CD8-positive, alpha-beta memory T cell (primary cell): ENCODE measurements at regions not wholly inside any gene's neighbourhood (a gene's known extent, or its start where the extent isn't known, plus 50 kb on each side); places are given as distances from the start of the nearest gene placed in this dataset.

ENCODE experiments used
- CTCF ChIA-PET: fragments of 350-600 bp; sonication (Branson Sonifier 250); formaldehyde crosslinking; loops from one replicate; lab custom pipeline; 2021; ENCODE audit warnings: antibody characterized with exemption; lab: Charles Lee
- POLR2A ChIA-PET: fragments of 350-600 bp; sonication (Branson Sonifier 250); formaldehyde crosslinking; loops from one replicate; lab custom pipeline; 2021; ENCODE audit warnings: antibody characterized with exemption; lab: Charles Lee
- DNase-seq, 5 donors: peaks; one replicate each; pipeline versions ENCODE4 v3.0.0 to v3.0.0-alpha.2; 2020 to 2022; ENCODE audit warnings: mixed read lengths in 1 of 5
- H3K27ac ChIP-seq: one replicate; pipeline ENCODE4 v1.7.0; 2013; ENCODE audit warnings: low read depth, mild to moderate bottlenecking, low read length, moderate library complexity
- H3K27me3 ChIP-seq: 2 replicates; pipeline ENCODE4 v1.7.0; 2013; ENCODE audit warnings: low read length, mild to moderate bottlenecking; ENCODE audit not compliant: insufficient read depth, poor library complexity, severe bottlenecking
- H3K36me3 ChIP-seq: 2 replicates; pipeline ENCODE4 v1.7.0; 2013; ENCODE audit warnings: mild to moderate bottlenecking, low read length, moderate library complexity; ENCODE audit not compliant: insufficient read depth
- H3K4me1 ChIP-seq: 2 replicates; pipeline ENCODE4 v1.7.0; 2013; ENCODE audit warnings: mild to moderate bottlenecking, low read length, moderate library complexity; ENCODE audit not compliant: insufficient read depth
- H3K4me3 ChIP-seq: 2 replicates; pipeline ENCODE4 v1.7.0; 2013; ENCODE audit warnings: mild to moderate bottlenecking, low read length
- H3K9me3 ChIP-seq: 2 replicates; pipeline ENCODE4 v1.7.0; 2013; ENCODE audit warnings: mild to moderate bottlenecking, low read length
- H3K27ac Mint-ChIP-seq, 8 donors: one replicate each; pipeline ENCODE4 v1.8.0; 2020 to 2021; ENCODE audit warnings: mixed read lengths in 8 of 8, mild to moderate bottlenecking in 6 of 8, inconsistent platforms in 3 of 8, moderate library complexity in 3 of 8
- H3K27me3 Mint-ChIP-seq, 2 donors: one replicate each; pipeline ENCODE4 v1.8.0; 2020 to 2021; ENCODE audit warnings: mixed read lengths in 2 of 2, mild to moderate bottlenecking in 1 of 2, moderate library complexity in 1 of 2
- H3K36me3 Mint-ChIP-seq, 3 donors: one replicate each; pipeline ENCODE4 v1.8.0; 2020 to 2021; ENCODE audit warnings: mixed read lengths in 3 of 3, inconsistent platforms in 1 of 3, mild to moderate bottlenecking in 1 of 3
- H3K4me1 Mint-ChIP-seq, 3 donors: one replicate each; pipeline ENCODE4 v1.8.0; 2020 to 2021; ENCODE audit warnings: mixed read lengths in 3 of 3, inconsistent platforms in 1 of 3, mild to moderate bottlenecking in 1 of 3
- H3K4me3 Mint-ChIP-seq, 7 donors: one replicate each; pipeline ENCODE4 v1.8.0; 2020 to 2021; ENCODE audit warnings: mixed read lengths in 7 of 7, mild to moderate bottlenecking in 6 of 7, moderate library complexity in 4 of 7, inconsistent platforms in 2 of 7
- H3K9me3 Mint-ChIP-seq, 5 donors: one replicate each; pipeline ENCODE4 v1.8.0; 2020 to 2022; ENCODE audit warnings: mixed read lengths in 5 of 5, mild to moderate bottlenecking in 3 of 5, moderate library complexity in 2 of 5, inconsistent platforms in 1 of 5

DNA sequence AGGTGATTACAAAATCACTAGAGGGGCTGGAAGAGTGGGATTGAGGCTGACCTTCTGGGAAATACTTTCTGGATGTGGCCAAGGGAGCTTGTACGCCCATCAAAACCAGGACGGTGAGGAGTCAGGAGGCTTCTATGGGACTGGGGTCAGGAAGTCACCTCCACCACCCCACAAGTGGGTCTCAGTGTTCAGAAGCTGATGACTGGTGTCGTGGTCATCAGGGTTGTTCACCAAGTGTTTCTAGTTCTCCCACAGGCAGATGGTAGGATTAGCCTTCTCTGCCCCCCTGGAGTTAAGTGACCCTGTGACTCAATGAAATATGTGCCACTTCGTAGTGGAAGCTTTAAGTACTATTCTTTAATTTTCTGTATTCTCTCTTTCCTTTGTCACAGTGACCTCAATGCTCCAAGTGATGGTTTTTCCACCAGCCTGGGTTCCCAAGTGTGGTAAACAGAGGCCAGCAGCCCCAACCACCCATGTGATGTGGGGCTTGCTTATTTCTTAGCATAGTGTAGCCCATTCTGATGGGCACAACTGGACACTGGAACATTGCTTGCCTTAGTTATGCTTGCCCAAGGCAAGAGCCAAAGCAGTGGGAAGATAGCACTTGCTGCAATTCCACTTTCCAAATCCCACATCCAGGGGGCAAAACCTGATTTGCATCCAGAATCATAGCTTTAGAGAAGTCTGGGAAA, 258.8 kb downstream of the CYP26B1 start:
- no peaks in the 10 kb centered on the region for H3K4me1 Mint-ChIP-seq
- Histone ChIP-seq H3K9me3 (no peaks in the 10 kb centered on the region), H3K36me3 (no peaks in the 10 kb centered on the region), H3K27me3 (no peaks in the 10 kb centered on the region), H3K4me1 (no peaks in the 10 kb centered on the region), H3K27ac (no peak overlapping the region), H3K4me3 (no peak overlapping the region)
- H3K9me3 Mint-ChIP-seq = peaks cover 0 to 5% (median 1%) of the 10 kb centered on the region in 5 donors
- POLR2A ChIA-PET = no interaction called here
- H3K27ac Mint-ChIP-seq = peak overlapping the region in 1 of 8 donors; percentile 28
- CTCF ChIA-PET = no interaction called here
- DNase-seq = no peak
- H3K4me3 Mint-ChIP-seq = no peak overlapping the region
- peaks cover 0 to 7% of the 10 kb centered on the region in 2 donors for H3K27me3 Mint-ChIP-seq
- no peaks in the 10 kb centered on the region for H3K36me3 Mint-ChIP-seq

DNA sequence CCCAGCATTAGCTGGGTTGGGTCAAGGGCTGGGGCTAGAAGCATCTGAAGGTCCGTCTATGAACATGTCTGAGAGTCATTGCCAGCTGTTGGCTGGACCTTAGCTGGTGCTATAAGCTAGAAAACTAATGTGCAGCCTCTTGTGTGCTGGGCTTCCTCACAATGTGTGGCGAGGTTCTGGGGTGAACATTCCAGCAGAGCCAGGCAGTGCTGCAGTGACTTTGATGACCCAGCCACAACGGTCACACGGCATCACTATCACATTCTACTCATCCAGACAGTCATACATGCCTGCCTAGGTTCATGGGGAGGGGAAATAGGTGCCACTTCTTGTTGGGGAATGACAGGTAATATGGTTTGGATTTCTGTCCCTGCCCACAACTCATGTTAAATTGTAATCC, 260.5 kb downstream of the CYP26B1 start:
- no peak overlapping the region for H3K4me3 ChIP-seq
- H3K9me3 ChIP-seq = no peaks in the 10 kb centered on the region
- H3K36me3 ChIP-seq = no peaks in the 10 kb centered on the region
- no peaks in the 10 kb centered on the region for H3K4me1 ChIP-seq
- H3K9me3 Mint-ChIP-seq = peaks cover 0 to 5% (median 1%) of the 10 kb centered on the region in 5 donors
- H3K27ac Mint-ChIP-seq = no peak overlapping the region
- DNase-seq = no peak
- CTCF ChIA-PET = no interaction called here
- no peaks in the 10 kb centered on the region for H3K4me1 Mint-ChIP-seq
- H3K36me3 Mint-ChIP-seq = no peaks in the 10 kb centered on the region
- H3K27me3 ChIP-seq = no peaks in the 10 kb centered on the region
- no peak overlapping the region for H3K4me3 Mint-ChIP-seq
- H3K27ac ChIP-seq = no peak overlapping the region
- peaks cover 0 to 8% of the 10 kb centered on the region in 2 donors for H3K27me3 Mint-ChIP-seq
- POLR2A ChIA-PET = no interaction called here

DNA sequence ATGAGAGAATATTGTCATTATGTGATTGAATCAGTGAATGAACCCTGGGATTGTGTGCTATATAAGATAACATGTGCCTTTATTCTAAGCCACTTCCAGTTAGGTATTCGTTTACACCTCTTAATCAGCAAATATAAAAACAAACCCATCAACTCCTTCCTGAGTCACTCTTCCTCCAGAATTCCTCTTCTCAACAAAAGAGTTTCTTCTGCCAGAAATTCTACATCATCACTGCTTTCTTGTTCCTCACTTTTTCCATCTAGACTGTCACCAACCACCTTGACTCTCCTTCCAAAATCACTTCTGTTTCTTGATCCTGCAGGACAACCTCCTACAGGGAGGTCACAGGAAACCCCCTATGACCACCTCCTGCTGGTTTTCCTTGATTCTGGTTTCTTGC, 261.4 kb downstream of the CYP26B1 start:
- peaks cover 0 to 5% (median 1%) of the 10 kb centered on the region in 5 donors for H3K9me3 Mint-ChIP-seq
- H3K27ac Mint-ChIP-seq = no peak overlapping the region
- Histone ChIP-seq H3K27ac (no peak overlapping the region), H3K4me1 (no peaks in the 10 kb centered on the region), H3K36me3 (no peaks in the 10 kb centered on the region), H3K27me3 (no peaks in the 10 kb centered on the region), H3K4me3 (no peak overlapping the region), H3K9me3 (no peaks in the 10 kb centered on the region)
- ChIA-PET CTCF (no interaction called here), POLR2A (no interaction called here)
- H3K36me3 Mint-ChIP-seq = no peaks in the 10 kb centered on the region
- no peak for DNase-seq
- no peaks in the 10 kb centered on the region for H3K4me1 Mint-ChIP-seq
- peaks cover 0 to 8% of the 10 kb centered on the region in 2 donors for H3K27me3 Mint-ChIP-seq
- H3K4me3 Mint-ChIP-seq = no peak overlapping the region

DNA sequence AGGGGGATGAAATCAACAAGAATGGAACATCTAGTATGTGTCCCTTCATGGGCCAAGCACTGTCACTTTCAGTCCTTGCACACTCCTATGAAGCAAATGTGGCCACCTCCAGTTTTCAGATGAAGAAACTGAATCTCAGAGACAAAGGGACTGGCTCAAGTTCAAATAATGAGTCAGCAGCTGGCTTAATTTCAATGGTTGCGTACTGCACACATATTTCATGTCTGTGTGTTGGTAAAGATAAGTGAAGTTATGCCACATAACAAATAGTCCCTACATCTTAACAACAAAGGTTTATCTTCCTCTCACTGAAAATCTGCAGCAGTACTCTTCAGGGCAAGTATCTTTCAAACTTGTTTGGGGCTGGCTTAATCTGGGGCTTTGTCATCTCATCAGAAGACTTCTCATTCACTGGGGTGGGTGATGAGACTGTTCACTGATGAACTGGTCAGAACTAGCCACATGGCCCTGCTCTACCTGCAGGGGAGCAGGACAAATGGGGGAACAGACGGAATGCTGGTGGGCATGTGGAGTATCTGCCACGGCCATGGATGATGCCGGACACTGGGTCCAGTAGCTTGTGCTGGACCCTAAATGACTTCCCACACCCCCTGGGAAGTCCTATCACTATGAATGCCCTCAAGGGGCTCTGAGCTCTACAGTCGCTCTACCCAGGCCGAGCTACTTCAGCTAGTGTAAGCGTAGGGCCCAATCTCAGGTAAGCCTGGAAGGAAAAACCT, 263.2 kb downstream of the CYP26B1 start:
- peaks cover 0 to 5% (median under 1%) of the 10 kb centered on the region in 5 donors for H3K9me3 Mint-ChIP-seq
- Histone ChIP-seq H3K4me3 (no peak overlapping the region), H3K9me3 (no peaks in the 10 kb centered on the region), H3K27me3 (no peaks in the 10 kb centered on the region), H3K27ac (no peak overlapping the region), H3K4me1 (no peaks in the 10 kb centered on the region), H3K36me3 (no peaks in the 10 kb centered on the region)
- peaks cover 0 to 10% of the 10 kb centered on the region in 2 donors for H3K27me3 Mint-ChIP-seq
- CTCF ChIA-PET = interaction anchor here (1.1 kb wide), 1 partner anchor 10 kb away, joined by 4 read pairs; no protein-coding TSS in a partner anchor
- H3K4me3 Mint-ChIP-seq = no peak overlapping the region
- no peaks in the 10 kb centered on the region for H3K4me1 Mint-ChIP-seq
- DNase-seq = no peak
- no peak overlapping the region for H3K27ac Mint-ChIP-seq
- POLR2A ChIA-PET = no interaction called here
- no peaks in the 10 kb centered on the region for H3K36me3 Mint-ChIP-seq

DNA sequence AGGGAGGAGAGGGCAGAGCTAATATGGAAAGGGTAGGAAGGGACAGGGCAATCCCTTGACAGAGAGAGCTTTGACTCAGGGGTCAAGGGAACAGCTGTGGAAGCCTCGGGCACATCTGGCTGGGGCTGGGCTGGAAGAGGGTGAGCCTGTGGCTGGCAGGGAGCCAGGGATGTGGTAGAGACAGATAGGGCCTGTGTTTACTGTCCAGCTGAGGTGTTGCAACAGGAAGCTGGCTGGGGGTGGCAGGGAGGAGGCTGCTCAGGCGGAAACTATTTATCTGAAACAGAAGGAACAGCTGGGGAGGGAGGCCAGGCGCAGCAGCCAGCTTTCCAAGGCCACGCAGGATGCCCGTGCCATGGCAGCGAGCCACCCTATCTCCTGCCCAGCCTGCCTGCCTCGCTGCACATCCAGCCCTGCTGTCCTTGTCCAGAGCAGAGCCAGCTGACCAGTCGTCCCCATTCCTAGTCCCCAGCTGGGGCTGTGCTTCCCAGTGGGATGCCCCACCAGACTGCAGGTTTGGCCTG, 264.7 kb downstream of the CYP26B1 start:
- POLR2A ChIA-PET = no interaction called here
- H3K27ac ChIP-seq = no peak overlapping the region
- CTCF ChIA-PET = no interaction called here
- Mint-ChIP-seq H3K9me3 (peaks cover 0 to 4% (median 0%) of the 10 kb centered on the region in 5 donors), H3K4me1 (no peaks in the 10 kb centered on the region), H3K4me3 (no peak overlapping the region), H3K27me3 (peaks cover 0 to 10% of the 10 kb centered on the region in 2 donors), H3K27ac (peak overlapping the region in 1 of 8 donors; percentile 79), H3K36me3 (no peaks in the 10 kb centered on the region)
- no peak overlapping the region for H3K4me3 ChIP-seq
- H3K4me1 ChIP-seq = no peaks in the 10 kb centered on the region
- H3K27me3 ChIP-seq = no peaks in the 10 kb centered on the region
- no peaks in the 10 kb centered on the region for H3K36me3 ChIP-seq
- DNase-seq = no peak
- no peaks in the 10 kb centered on the region for H3K9me3 ChIP-seq

DNA sequence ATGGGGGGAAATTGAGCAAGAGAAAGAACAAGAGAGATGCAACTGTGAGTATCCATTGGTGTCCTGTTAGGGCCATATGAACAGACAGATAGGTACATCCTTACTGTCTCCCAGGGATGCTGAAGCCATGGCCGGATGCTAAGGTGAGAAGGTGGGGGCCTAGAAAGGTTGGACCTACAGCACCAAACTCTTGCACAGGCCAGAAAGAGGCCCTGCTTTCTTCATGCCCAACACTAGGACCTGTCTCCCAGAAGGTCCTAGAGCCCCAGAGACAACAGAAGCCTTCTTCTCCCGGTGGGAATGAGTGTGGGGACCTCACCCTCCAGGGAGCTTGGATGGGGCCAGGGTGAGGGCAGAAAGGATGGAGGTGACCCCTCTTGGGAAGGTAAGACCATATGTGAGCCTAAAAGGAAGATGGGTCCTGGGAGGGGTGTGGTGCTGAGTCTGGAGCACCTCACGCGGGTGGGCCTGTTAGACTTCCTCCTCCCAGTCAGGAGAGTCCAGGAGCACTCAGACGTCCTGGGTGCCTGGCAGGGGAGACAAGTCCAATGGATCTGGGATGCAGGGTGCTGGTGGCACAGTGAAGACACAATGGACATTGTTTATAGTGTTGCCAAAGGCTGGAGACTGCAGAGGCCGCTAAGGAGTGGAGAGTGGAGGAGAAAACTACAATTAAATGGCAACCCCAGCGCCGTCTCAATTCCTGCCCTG, 265.3 kb downstream of the CYP26B1 start:
- Histone ChIP-seq H3K27ac (no peak overlapping the region), H3K4me1 (no peaks in the 10 kb centered on the region), H3K4me3 (no peak overlapping the region), H3K36me3 (no peaks in the 10 kb centered on the region), H3K27me3 (no peaks in the 10 kb centered on the region), H3K9me3 (no peaks in the 10 kb centered on the region)
- CTCF ChIA-PET = no interaction called here
- peaks cover 0 to 8% of the 10 kb centered on the region in 2 donors for H3K27me3 Mint-ChIP-seq
- H3K9me3 Mint-ChIP-seq = peaks cover 0 to 4% (median 0%) of the 10 kb centered on the region in 5 donors
- H3K27ac Mint-ChIP-seq = peak overlapping the region in 1 of 8 donors; percentile 79
- no peaks in the 10 kb centered on the region for H3K36me3 Mint-ChIP-seq
- H3K4me1 Mint-ChIP-seq = no peaks in the 10 kb centered on the region
- DNase-seq = no peak
- H3K4me3 Mint-ChIP-seq = no peak overlapping the region
- POLR2A ChIA-PET = no interaction called here

DNA sequence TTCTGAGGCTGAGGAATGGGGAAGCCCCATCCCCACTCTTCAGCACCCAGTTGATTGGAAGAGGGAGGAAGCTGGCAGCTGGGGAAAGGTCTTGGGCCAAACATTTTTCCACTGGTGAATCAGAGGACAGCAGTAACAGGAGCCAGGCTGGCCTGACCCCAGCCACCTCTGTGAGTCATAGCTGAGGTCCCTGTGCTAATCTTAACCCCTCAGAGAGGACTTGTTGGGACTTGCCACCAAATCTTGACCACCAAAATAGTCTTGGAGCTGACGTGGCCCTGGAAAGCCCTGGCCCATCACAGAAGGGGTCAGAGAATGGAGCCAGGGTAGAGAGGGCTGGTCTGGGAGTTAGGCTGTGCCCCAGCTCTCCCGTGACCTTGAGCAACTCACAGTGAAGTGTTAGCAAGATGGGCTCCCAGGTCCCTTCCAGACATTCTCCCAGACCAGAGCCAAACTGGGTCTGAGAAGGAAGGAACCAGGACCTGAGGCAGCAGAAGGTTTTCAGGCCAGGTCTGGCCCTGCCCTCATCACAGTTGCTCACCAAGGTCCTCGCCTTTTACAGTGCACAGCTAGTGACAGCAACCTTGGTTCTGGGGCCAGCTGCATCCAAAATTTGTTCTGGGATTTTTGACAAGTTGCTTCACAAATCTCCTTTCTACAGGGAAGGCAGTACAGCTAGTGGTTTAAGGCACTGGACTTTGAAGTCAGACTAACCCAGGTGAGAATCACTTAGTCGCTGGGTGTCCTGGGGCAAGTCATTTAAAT, 266.6 kb downstream of the CYP26B1 start:
- Mint-ChIP-seq H3K4me1 (no peaks in the 10 kb centered on the region), H3K27ac (no peak overlapping the region), H3K9me3 (no peaks in the 10 kb centered on the region), H3K27me3 (peaks cover 0 to 3% of the 10 kb centered on the region in 2 donors), H3K4me3 (no peak overlapping the region), H3K36me3 (no peaks in the 10 kb centered on the region)
- Histone ChIP-seq H3K36me3 (no peaks in the 10 kb centered on the region), H3K27ac (no peak overlapping the region), H3K27me3 (no peaks in the 10 kb centered on the region), H3K4me3 (no peak overlapping the region), H3K4me1 (no peaks in the 10 kb centered on the region), H3K9me3 (no peaks in the 10 kb centered on the region)
- ChIA-PET CTCF (interaction anchor here (1.1 kb wide), 1 partner anchor 18 kb away, joined by 3 read pairs; no protein-coding TSS in a partner anchor), POLR2A (no interaction called here)
- no peak for DNase-seq
